B cell (primary cell): ENCODE measurements at regions not wholly inside any gene's neighbourhood (a gene's known extent, or its start where the extent isn't known, plus 50 kb on each side); places are given as distances from the start of the nearest gene placed in this dataset.

ENCODE experiments used
- ATAC-seq: fragments of 200-7000 bp; cut with Tn5 transposase; one replicate; pipeline ENCODE4 v1.10.0; 2021; ENCODE audit warnings: low read depth, mild to moderate bottlenecking, moderate number of reproducible peaks, moderate library complexity
- CTCF ChIA-PET: fragments of 350-600 bp; sonication (Branson Sonifier 250); formaldehyde crosslinking; loops from one replicate; lab custom pipeline; 2021; ENCODE audit warnings: antibody characterized with exemption, inconsistent platforms; lab: Charles Lee
- POLR2A ChIA-PET: fragments of 350-600 bp; sonication (Branson Sonifier 250); formaldehyde crosslinking; loops from one replicate; lab custom pipeline; 2021; ENCODE audit warnings: antibody characterized with exemption; lab: Charles Lee
- DNase-seq: peaks from one replicate; pipeline ENCODE4 v3.0.0; 2013
- H2AFZ ChIP-seq: 2 replicates; pipeline ENCODE4 v1.6.1; 2012; ENCODE audit warnings: mild to moderate bottlenecking, low read depth, low read length; ENCODE audit not compliant: insufficient read depth, poor library complexity, severe bottlenecking
- H3K27ac ChIP-seq, 2 donors: 1 replicate in 1 of 2; 2 replicates in 1 of 2; pipeline ENCODE4 v1.5.1; 2012 to 2013; ENCODE audit warnings: low read length in 2 of 2, mild to moderate bottlenecking in 2 of 2, moderate library complexity in 1 of 2
- H3K27me3 ChIP-seq, 4 experiments: fragments of 200-600 bp in 1 of 4; sonication (generic) in 1 of 4; replicated peaks in 1 of 4; 1 replicate in 2 of 4; 2 replicates in 2 of 4; pipeline versions ENCODE4 v1.6.1 to v1.7.0; 2013 to 2016; ENCODE audit warnings: low read length in 3 of 4, mild to moderate bottlenecking in 2 of 4, mixed read lengths in 1 of 4, moderate library complexity in 1 of 4; ENCODE audit not compliant: insufficient read depth in 4 of 4, control insufficient read depth in 3 of 4; ENCODE audit errors: control extremely low read depth in 1 of 4
- H3K36me3 ChIP-seq, 2 experiments: replicated peaks in 1 of 2; 1 replicate in 1 of 2; 2 replicates in 1 of 2; pipeline versions ENCODE4 v1.6.1 to v1.7.1; 2013; ENCODE audit warnings: low read length in 1 of 2; ENCODE audit not compliant: insufficient read depth in 2 of 2, control insufficient read depth in 1 of 2; ENCODE audit errors: control extremely low read depth in 1 of 2, extremely low read depth in 1 of 2
- H3K4me1 ChIP-seq, 2 donors: fragments of 200-600 bp in 1 of 2; sonication (generic) in 1 of 2; 1 replicate in 1 of 2; 2 replicates in 1 of 2; pipeline versions ENCODE4 v1.5.1 to v1.6.1; 2013 to 2017; ENCODE audit warnings: low read length in 2 of 2; ENCODE audit not compliant: control insufficient read depth in 2 of 2, insufficient read depth in 2 of 2
- H3K4me2 ChIP-seq: replicated peaks from 2 replicates; pipeline ENCODE3; 2012; ENCODE audit warnings: mild to moderate bottlenecking, low read depth, low read length; ENCODE audit not compliant: poor library complexity, severe bottlenecking
- H3K4me3 ChIP-seq, 5 experiments: fragments of 200-600 bp in 1 of 5; sonication (generic) in 1 of 5; 1 replicate in 3 of 5; 2 replicates in 2 of 5; pipeline versions ENCODE4 v1.5.1 to v1.7.0; 2011 to 2016; ENCODE audit warnings: low read length in 4 of 5, mild to moderate bottlenecking in 4 of 5, low read depth in 2 of 5, control low read depth in 1 of 5, moderate library complexity in 1 of 5; ENCODE audit not compliant: insufficient read depth in 1 of 5; ENCODE audit errors: control extremely low read depth in 1 of 5, extremely low read depth in 1 of 5
- H3K79me2 ChIP-seq: fragments of 200-600 bp; sonication (generic); one replicate; pipeline ENCODE4 v1.6.0; 2016; ENCODE audit warnings: low read length; ENCODE audit not compliant: control insufficient read depth, insufficient read depth
- H3K9ac ChIP-seq: fragments of 200-600 bp; sonication (generic); 2 replicates; pipeline ENCODE4 v1.6.1; 2017; ENCODE audit warnings: mild to moderate bottlenecking, low read length, moderate library complexity
- H3K9me3 ChIP-seq, 3 donors: one replicate each; pipeline versions ENCODE4 v1.6.1 to v1.7.1; 2013; ENCODE audit warnings: low read length in 2 of 3; ENCODE audit not compliant: control insufficient read depth in 2 of 3, insufficient read depth in 1 of 3; ENCODE audit errors: control extremely low read depth in 1 of 3
- H4K20me1 ChIP-seq: 2 replicates; pipeline ENCODE4 v1.6.0; 2012; ENCODE audit warnings: mild to moderate bottlenecking, low read length; ENCODE audit not compliant: insufficient read depth, control insufficient read depth, poor library complexity, severe bottlenecking
- H3K27ac Mint-ChIP-seq: one replicate; pipeline ENCODE4 v1.8.0; 2021; ENCODE audit warnings: mixed read lengths
- H3K27me3 Mint-ChIP-seq: one replicate; pipeline ENCODE4 v1.8.0; 2021; ENCODE audit warnings: mixed read lengths
- H3K4me1 Mint-ChIP-seq: one replicate; pipeline ENCODE4 v1.8.0; 2021; ENCODE audit warnings: mixed read lengths
- H3K4me3 Mint-ChIP-seq: one replicate; pipeline ENCODE4 v1.8.0; 2021; ENCODE audit warnings: mixed read lengths
- H3K9me3 Mint-ChIP-seq: one replicate; pipeline ENCODE4 v1.8.0; 2022; ENCODE audit warnings: mixed read lengths; ENCODE audit not compliant: insufficient read depth
- CTCF ChIP-seq: fragments of 200-600 bp; IDR thresholded peaks from one replicate; pipeline ENCODE4 v1.8.0; 2022; ENCODE audit warnings: antibody characterized with exemption, mild to moderate bottlenecking
- EZH2 ChIP-seq: IDR thresholded peaks from 2 replicates; pipeline ENCODE4 v1.6.1; 2012; ENCODE audit warnings: borderline replicate concordance, low read depth, mild to moderate bottlenecking, moderate library complexity, low read length; ENCODE audit not compliant: insufficient read depth, poor library complexity, severe bottlenecking
- WGBS: methylation state at CpG from one replicate; pipeline ENCODE4 v1.1.5; 2013; ENCODE audit warnings: missing lambda C conversion rate; ENCODE audit not compliant: insufficient coverage; 5-methylcytosine and 5-hydroxymethylcytosine counted together
- intact Hi-C: fragments of 100-400 bp; cut with micrococcal nuclease; formaldehyde crosslinking; loops from one replicate; pipeline ENCODE4 v1.10.0; 2022

- POLR2A ChIA-PET, result no interaction called here
- Mint-ChIP-seq H3K4me3 (no peak overlapping the region), H3K27me3 (no peaks in the 10 kb centered on the region), H3K27ac (no peak overlapping the region), H3K4me1 (no peaks in the 10 kb centered on the region), H3K9me3 (no peaks in the 10 kb centered on the region)
- H3K9ac ChIP-seq, result no peak overlapping the region
- peaks cover 0 to 4% (median 1%) of the 10 kb centered on the region in 4 experiments for H3K27me3 ChIP-seq
- H3K4me3 ChIP-seq, result no peak overlapping the region
- no peaks in the 10 kb centered on the region for H4K20me1 ChIP-seq
- H3K36me3 ChIP-seq, result no peaks in the 10 kb centered on the region
- no peak for DNase-seq
- H3K27ac ChIP-seq, result no peak overlapping the region
- no peaks in the 10 kb centered on the region for H3K79me2 ChIP-seq
- CTCF ChIA-PET, result no interaction called here
- no peak overlapping the region for H3K4me2 ChIP-seq
- H2AFZ ChIP-seq, result no peak overlapping the region
- no peak for ATAC-seq
- intact Hi-C loops, result no loop called here
- peaks cover 0 to 9% (median 0%) of the 10 kb centered on the region in 3 donors for H3K9me3 ChIP-seq
- H3K4me1 ChIP-seq, result no peaks in the 10 kb centered on the region
- no peak for TF ChIP-seq EZH2
- no peak for TF ChIP-seq CTCF
Measured at GRCh38 chr2:71811157-71811556, 336.5 kb downstream of the CYP26B1 start.

- DNase-seq (no peak), ATAC-seq (no peak)
- Histone ChIP-seq H3K9me3 (peaks cover 0 to 8% (median 0%) of the 10 kb centered on the region in 3 donors), H3K27me3 (no peaks in the 10 kb centered on the region), H2AFZ (no peak overlapping the region), H3K27ac (no peak overlapping the region), H3K4me1 (no peaks in the 10 kb centered on the region), H3K4me2 (no peak overlapping the region), H4K20me1 (no peaks in the 10 kb centered on the region), H3K36me3 (no peaks in the 10 kb centered on the region), H3K79me2 (no peaks in the 10 kb centered on the region), H3K9ac (no peak overlapping the region), H3K4me3 (no peak overlapping the region)
- Mint-ChIP-seq H3K4me1 (no peaks in the 10 kb centered on the region), H3K27me3 (no peaks in the 10 kb centered on the region), H3K9me3 (no peaks in the 10 kb centered on the region), H3K4me3 (no peak overlapping the region), H3K27ac (no peak overlapping the region)
- intact Hi-C loops, result no loop called here
- WGBS, result 87% methylated on average over 8 of the region's 8 CpGs
- ChIA-PET POLR2A (no interaction called here), CTCF (no interaction called here)
- TF ChIP-seq CTCF, result no peak
- no peak for TF ChIP-seq EZH2
Measured at GRCh38 chr2:71807581-71808451, 339.8 kb downstream of the CYP26B1 start.
